ENCODE measurements at regions not wholly inside any gene's neighbourhood (a gene's known extent, or its start where the extent isn't known, plus 50 kb on each side); places are given as distances from the start of the nearest gene placed in this dataset.

- DNase-seq: no peak
Observed at GRCh38 chr9:87211669-87212068, 264.4 kb upstream of the GAS1 start.

GRCh38 chr9:87212605-87213021, 265.3 kb upstream of the GAS1 start:
- no peak for DNase-seq

- DNase-seq: no peak
Observed at GRCh38 chr9:87213948-87214347, 266.6 kb upstream of the GAS1 start.

GRCh38 chr9:87214991-87215390, 267.7 kb upstream of the GAS1 start:
- no peak for DNase-seq

GRCh38 chr9:87216036-87216435, 268.7 kb upstream of the GAS1 start:
- no peak for DNase-seq

- no peak for DNase-seq
Observed at GRCh38 chr9:87216897-87217455, 269.7 kb upstream of the GAS1 start.

- no peak for DNase-seq
Observed at GRCh38 chr9:87223392-87224246, 274.0 kb upstream of the DAPK1 start.

GRCh38 chr9:87226896-87227295, 270.8 kb upstream of the DAPK1 start:
- DNase-seq: no peak

GRCh38 chr9:87227456-87227855, 270.2 kb upstream of the DAPK1 start:
- DNase-seq: no peak

- no peak for DNase-seq
Observed at GRCh38 chr9:87229108-87229507, 268.6 kb upstream of the DAPK1 start.

- DNase-seq: no peak
Observed at GRCh38 chr9:87233431-87233830, 264.2 kb upstream of the DAPK1 start.

- DNase-seq: no peak
Observed at GRCh38 chr9:87233899-87234455, 263.7 kb upstream of the DAPK1 start.

- no peak for DNase-seq
Observed at GRCh38 chr9:87234854-87235253, 262.8 kb upstream of the DAPK1 start.

- DNase-seq: no peak
Observed at GRCh38 chr9:87236546-87236945, 261.1 kb upstream of the DAPK1 start.

GRCh38 chr9:87237336-87237735, 260.3 kb upstream of the DAPK1 start:
- DNase-seq: no peak

GRCh38 chr9:87238545-87238944, 259.1 kb upstream of the DAPK1 start:
- no peak for DNase-seq

GRCh38 chr9:87239312-87239711, 258.4 kb upstream of the DAPK1 start:
- no peak for DNase-seq

- no peak for DNase-seq
Observed at GRCh38 chr9:87243602-87244001, 254.1 kb upstream of the DAPK1 start.

- DNase-seq: no peak
Observed at GRCh38 chr9:87245271-87245670, 252.4 kb upstream of the DAPK1 start.

GRCh38 chr9:87247097-87247496, 250.6 kb upstream of the DAPK1 start:
- no peak for DNase-seq

- no peak for DNase-seq
Observed at GRCh38 chr9:87249029-87249428, 248.6 kb upstream of the DAPK1 start.

GRCh38 chr9:87250205-87250604, 247.5 kb upstream of the DAPK1 start:
- no peak for DNase-seq

GRCh38 chr9:87255431-87256155, 242.1 kb upstream of the DAPK1 start:
- no peak for DNase-seq

- no peak for DNase-seq
Observed at GRCh38 chr9:87256973-87257372, 240.7 kb upstream of the DAPK1 start.
